Inflammatory macrophage (primary cell): ENCODE measurements at regions not wholly inside any gene's neighbourhood (a gene's known extent, or its start where the extent isn't known, plus 50 kb on each side); places are given as distances from the start of the nearest gene placed in this dataset.
"Not testable (repeated sequence)": the region's sequence is repeated elsewhere in the genome, so short reads cannot be mapped to it uniquely, and the experiment has no call there.

Source experiments
- DNase-seq, 2 donors: peaks; one replicate each; pipeline ENCODE4 v3.0.0-alpha.2; 2020 to 2022

- DNase-seq: no peak
Observed at GRCh38 chr20:19835533-19836222, 77.6 kb downstream of the RIN2 start.

DNA sequence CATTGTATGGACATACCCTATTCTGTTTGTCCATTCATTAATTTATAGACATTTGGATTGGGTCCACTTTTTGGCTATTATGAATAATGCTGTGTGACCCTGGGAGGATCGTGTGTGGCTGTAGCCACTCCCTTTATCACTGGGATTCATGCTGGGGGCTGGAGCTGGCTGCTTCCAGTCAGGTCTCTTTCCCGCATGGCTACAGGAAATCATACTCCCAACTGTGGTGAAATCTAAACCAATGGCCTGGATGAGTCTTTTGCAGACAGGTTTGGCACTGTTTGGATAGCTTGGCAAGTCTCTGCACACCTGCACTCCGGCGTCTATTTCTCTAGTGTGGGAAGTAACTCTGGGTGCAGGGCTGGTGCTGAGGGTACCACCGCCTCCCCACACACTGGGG, 80.4 kb downstream of the RIN2 start:
- no peak for DNase-seq

DNA sequence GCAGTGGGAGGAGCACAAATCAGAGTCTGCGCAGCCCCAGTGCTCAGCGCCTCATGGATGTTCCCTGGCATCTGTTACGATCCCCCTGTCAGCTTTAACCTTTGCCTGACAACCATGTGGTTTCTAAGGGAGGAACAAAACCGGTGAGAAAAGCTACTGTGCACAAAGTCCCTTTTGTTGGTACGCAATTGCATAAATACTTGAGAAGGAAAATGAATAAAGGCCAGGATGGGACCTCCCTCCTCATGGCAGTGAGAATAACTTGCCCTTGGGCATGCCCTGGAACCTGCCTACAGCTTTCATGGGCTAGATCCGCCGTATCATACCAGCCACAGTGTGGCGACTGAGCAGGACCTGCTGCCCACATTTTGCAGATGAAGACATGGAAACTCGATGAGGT, 81.0 kb downstream of the RIN2 start:
- DNase-seq: no peak

DNA sequence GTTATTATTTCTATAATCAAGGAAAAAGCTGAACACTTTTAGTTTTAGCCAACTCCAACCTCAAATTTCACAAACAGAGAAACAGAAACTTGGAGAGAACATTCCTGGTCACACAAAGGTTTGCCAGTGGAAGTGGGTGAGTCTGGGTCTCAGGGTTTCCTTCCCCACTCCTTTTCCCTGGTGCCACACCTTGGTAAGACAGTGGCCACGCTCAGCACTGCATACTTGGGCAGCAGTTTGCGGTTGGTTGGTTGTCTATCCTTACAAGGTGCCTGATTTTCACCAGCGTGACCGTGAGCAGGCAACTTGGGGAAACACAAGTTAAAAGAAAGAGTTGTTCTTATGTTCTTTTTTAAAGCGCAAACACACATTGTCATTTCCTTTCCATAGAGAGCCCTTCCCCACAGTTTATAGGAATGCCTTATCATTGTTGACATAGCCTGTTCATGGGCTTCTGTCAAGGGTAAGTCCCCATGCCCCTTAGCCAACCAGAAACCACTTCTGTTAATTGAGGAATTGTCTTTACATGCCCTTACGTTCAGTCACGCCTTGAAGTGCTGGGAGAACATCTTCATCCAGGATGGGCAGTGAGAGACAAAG, 82.2 kb downstream of the RIN2 start:
- DNase-seq: no peak

GRCh38 chr20:19841740-19842139, 83.7 kb downstream of the RIN2 start:
- DNase-seq: no peak

- DNase-seq: not testable (repeated sequence)
Observed at GRCh38 chr20:19844850-19845249, 86.8 kb downstream of the RIN2 start.

DNA sequence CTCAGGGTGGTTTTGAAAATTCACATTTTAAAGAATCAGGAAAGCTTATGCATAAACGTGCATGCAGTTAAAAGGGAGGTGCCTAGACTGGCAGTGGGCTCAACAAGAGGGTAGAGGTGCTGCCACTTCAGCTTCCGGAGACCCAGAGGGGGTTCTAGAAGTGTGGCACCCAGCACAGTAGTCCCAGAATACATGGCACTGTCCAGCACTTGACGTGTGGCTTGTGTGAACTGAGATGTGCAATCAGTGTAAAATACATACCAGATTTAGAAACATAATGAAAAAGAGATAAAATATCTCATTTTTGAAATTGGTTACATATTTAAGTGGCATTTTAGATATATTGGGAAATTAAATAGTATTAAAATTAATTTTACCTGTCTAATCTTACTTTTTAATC, 89.3 kb downstream of the RIN2 start:
- DNase-seq: no peak

- DNase-seq: no peak
Observed at GRCh38 chr20:19849341-19850197, 91.5 kb downstream of the RIN2 start.

DNA sequence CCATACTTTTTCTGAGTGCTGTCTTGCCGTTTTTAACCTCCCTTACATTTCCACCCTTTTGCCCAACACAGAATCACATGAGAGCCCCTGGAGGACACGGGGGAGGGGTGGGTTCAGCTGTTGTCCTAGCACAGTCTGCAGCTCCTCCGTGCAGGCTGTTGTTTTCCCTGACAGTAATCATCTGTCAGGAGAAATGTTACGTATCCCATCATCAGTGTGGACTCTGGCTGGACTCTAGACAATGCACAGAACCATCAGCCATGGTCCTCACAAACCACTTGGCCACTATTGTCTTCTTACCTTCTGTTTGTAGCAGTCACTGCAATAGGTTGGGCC, 92.1 kb downstream of the RIN2 start:
- no peak for DNase-seq

GRCh38 chr20:19851861-19852260, 93.8 kb downstream of the RIN2 start:
- DNase-seq: no peak

DNA sequence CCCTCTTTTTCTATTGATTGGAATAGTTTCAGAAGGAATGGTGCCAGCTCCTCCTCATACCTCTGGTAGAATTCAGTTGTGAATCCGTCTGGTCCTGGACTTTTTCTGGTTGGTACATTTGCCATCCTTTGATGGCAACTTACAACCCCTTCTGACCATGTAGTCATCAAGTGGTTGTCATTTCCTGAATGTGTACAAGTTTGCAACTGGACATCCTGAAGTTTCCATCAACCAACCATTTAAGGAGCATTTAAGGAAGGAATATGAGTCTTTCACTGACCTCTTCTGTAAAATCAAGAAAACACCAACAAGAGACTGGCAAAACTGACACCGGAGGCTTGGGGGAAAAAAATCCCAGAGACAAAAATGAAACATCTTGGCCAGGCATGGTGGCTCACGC, 97.4 kb downstream of the RIN2 start:
- no peak for DNase-seq

- DNase-seq: no peak
Observed at GRCh38 chr20:19858466-19859371, 100.7 kb downstream of the RIN2 start.

- no peak for DNase-seq
Observed at GRCh38 chr20:19859444-19859843, 101.4 kb downstream of the RIN2 start.

GRCh38 chr20:19860737-19861136, 102.7 kb downstream of the RIN2 start:
- no peak for DNase-seq

- no peak for DNase-seq
Observed at GRCh38 chr20:19861147-19861759, 103.2 kb downstream of the RIN2 start.

- DNase-seq: no peak
Observed at GRCh38 chr20:19864130-19864529, 106.1 kb downstream of the RIN2 start.

- no peak for DNase-seq
Observed at GRCh38 chr20:19866070-19866469, 108.0 kb downstream of the RIN2 start.

DNA sequence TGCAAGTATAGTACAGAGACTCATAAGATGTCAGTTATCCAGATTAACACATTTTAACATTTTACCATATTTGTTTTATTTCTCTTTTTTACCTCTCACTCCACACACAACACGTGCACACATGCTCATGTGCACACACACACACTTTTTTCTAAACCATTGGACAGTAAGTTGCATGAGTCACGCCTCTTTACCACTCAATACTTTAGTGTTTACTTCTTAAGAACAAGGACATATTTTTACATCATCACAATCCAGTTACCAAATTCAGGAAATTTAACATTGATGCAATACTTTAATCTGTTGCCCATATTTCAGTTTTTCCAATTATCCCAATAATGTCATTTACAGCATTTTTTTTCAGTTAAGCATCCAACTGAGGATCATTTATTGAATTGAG, 109.0 kb downstream of the RIN2 start:
- peak; percentile 27 to 63 for DNase-seq

- peak; percentile 87 for DNase-seq
Observed at GRCh38 chr20:19867940-19868371, 109.9 kb downstream of the RIN2 start.

- DNase-seq: no peak
Observed at GRCh38 chr20:19868441-19868840, 110.4 kb downstream of the RIN2 start.

DNA sequence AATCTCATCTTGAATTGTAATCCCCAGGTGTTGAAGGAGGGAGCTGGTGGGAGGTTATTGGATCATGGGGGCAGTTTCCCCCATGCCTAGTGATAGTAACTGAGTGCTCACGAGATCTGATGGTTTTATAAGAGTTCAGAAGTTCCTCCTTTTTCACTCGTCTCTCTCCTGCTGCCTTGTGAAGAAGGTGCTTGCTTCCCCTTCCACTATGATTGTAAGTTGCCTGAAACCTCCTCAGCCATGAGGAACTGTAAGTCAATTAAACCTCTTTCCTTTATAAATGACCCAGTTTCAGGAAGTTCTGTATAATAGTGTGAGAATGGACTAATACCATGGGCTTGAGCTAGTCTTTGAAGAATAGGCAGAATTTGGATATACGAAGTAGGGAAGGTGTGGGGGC, 113.9 kb downstream of the RIN2 start:
- DNase-seq: peak in 1 of 2 donors; percentile 50

GRCh38 chr20:19874040-19874727, 116.1 kb downstream of the RIN2 start:
- DNase-seq: no peak
